ENCODE measurements at regions not wholly inside any gene's neighbourhood (a gene's known extent, or its start where the extent isn't known, plus 50 kb on each side); places are given as distances from the start of the nearest gene placed in this dataset.

GRCh38 chr3:124617177-124617576, 113.1 kb upstream of the UMPS start:
- no peak for DNase-seq (ENCODE audit: low read depth)
- no peak for TF ChIP-seq CTCF (IDR thresholded peaks at IDR 0.05; ENCODE audit: insufficient read depth, low read depth, low read length)
- no peak overlapping the region for H3K4me3 ChIP-seq (ENCODE audit: low read depth, low read length)

DNA sequence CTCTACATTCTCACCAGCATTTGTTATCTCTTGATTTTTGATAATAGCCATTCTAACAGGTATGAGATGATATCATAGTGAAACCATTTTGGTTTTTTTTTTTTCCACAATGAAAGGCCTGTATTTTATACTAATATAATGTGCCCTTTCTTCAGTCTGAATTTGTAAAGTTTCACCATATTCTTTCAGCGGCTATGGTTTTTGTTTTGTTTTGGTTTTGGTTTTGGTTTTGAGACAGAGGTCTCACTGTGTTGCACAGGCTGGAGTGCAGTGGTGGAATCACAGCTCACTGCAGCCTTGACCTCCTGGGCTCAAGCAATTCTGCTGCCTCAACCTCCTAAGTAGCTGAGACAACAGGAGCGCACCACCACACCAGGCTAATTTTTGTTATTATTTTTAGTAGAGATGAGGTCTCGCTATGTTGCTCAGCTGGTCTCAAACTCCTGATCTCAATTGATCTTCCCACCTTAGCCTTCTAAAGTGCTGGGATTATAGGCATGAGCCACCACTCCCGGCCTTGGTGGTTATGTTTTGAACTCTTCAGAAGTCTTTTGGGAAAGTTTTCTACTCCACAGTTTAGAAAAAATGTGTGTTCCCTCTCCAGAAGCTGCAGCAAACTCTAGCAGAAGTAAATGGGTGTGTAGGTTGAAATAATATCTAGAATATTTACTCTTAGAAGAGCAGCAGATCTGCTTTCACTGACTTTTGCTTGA, 110.2 kb upstream of the UMPS start:
- no peak overlapping the region for H3K4me3 ChIP-seq (ENCODE audit: low read depth, low read length)
- DNase-seq (ENCODE audit: low read depth) = no peak
- TF ChIP-seq CTCF (IDR thresholded peaks at IDR 0.05; ENCODE audit: insufficient read depth, low read depth, low read length) = no peak

DNA sequence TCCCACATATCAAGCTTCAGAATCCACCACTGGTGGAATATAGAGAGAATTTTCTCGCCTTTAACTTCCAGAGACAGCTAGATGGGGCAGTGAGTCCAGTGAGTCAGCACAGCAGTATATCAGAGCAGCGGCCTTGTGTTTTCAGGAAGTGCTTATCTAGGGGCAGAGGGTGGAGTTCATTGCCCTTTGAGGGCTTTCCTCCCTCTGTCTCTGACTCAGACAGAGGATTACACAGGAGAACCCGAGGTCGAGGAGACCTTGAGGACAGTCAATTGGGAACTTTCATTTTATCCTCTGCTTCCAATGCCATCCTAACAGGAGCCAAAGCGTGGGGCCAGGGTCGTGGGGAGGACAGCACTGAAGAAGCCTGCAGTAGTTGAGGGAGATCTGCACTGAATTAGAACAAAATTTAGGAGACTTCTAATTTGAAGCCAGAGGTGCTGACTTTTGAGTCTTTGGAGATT, 109.6 kb upstream of the UMPS start:
- no peak overlapping the region for H3K4me3 ChIP-seq (ENCODE audit: low read depth, low read length)
- peak; percentile 76 for DNase-seq (ENCODE audit: low read depth)
- TF ChIP-seq CTCF (IDR thresholded peaks at IDR 0.05; ENCODE audit: insufficient read depth, low read depth, low read length) = peak; percentile 17

GRCh38 chr3:124621498-124621897, 108.8 kb upstream of the UMPS start:
- TF ChIP-seq CTCF (IDR thresholded peaks at IDR 0.05; ENCODE audit: insufficient read depth, low read depth, low read length) = no peak
- H3K4me3 ChIP-seq (ENCODE audit: low read depth, low read length) = no peak overlapping the region
- no peak for DNase-seq (ENCODE audit: low read depth)

DNA sequence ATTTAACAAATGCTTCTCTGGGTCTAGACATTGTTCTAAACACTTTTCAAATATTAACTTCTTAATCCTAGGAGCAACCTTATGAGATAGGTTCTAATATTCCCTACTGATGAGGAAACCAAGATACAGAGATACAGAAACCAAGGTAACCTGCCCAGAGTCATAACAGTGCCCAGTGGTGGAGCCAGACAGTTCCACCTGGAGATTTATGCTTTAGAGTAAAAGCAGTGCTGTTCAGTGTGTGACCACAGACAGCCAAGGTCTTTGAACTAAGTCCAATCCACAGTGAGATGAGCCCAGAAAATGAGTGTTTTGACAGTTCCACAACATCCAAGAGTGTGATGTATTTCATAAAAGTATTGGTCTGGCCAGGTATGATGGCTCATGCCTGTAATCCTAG, 105.2 kb upstream of the UMPS start:
- DNase-seq (ENCODE audit: low read depth) = no peak
- no peak overlapping the region for H3K4me3 ChIP-seq (ENCODE audit: low read depth, low read length)
- no peak for TF ChIP-seq CTCF (IDR thresholded peaks at IDR 0.05; ENCODE audit: insufficient read depth, low read depth, low read length)

DNA sequence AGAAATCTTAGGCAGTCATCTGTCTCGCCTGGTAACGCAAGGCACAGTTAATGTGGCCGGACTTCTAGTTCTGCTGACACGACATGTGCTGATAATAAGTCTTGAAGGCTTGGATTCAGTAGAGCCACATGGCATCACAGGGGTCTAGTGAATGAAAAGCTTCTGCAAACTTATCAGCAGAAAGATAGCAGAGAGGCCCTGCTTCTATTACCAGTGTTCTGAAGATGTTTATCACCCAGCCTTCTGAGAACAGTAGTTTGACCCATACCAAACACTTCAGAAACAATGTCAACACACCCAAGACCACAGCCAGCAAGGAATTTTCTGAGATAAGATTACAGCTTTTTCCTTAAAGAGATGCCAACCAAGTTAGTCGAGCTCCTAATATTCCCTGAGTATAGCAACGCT, 102.7 kb upstream of the UMPS start:
- DNase-seq (ENCODE audit: low read depth) = peak; percentile 36
- no peak overlapping the region for H3K4me3 ChIP-seq (ENCODE audit: low read depth, low read length)
- TF ChIP-seq CTCF (IDR thresholded peaks at IDR 0.05; ENCODE audit: insufficient read depth, low read depth, low read length) = no peak

DNA sequence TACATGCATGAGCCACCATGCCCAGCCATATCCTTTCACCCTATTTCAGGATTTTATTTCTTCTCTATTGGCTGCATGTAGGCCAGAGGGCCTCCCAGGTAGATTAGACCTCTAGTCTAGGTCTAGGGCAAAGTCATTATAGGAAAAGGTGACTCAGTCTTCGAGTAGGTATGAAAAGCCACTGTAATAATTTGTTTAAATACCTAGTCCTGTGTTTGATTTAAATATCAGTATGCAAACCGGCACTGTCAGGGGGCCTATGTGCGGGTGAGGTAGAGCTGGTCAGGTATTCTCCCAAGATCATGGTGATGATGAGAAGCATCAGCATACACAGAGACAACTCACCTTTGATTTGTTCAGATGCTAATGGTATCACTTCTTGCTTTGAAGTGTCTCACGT, 101.4 kb upstream of the UMPS start:
- DNase-seq (ENCODE audit: low read depth) = no peak
- TF ChIP-seq CTCF (IDR thresholded peaks at IDR 0.05; ENCODE audit: insufficient read depth, low read depth, low read length) = no peak
- no peak overlapping the region for H3K4me3 ChIP-seq (ENCODE audit: low read depth, low read length)
